GM21723 (cell line): ENCODE measurements at regions not wholly inside any gene's neighbourhood (a gene's known extent, or its start where the extent isn't known, plus 50 kb on each side); places are given as distances from the start of the nearest gene placed in this dataset.
"Not testable (repeated sequence)": the region's sequence is repeated elsewhere in the genome, so short reads cannot be mapped to it uniquely, and the experiment has no call there.

Experiments used
- ATAC-seq: cut with Tn5 transposase; IDR thresholded peaks from one replicate; pipeline ENCODE4 v1.9.1; 2021; ENCODE audit warnings: mild to moderate bottlenecking, moderate library complexity; ENCODE audit not compliant: unreplicated experiment

GRCh38 chr2:201568217-201568820 lies 75.0 kb downstream of the TMEM237 start:
- ATAC-seq = no peak

- no peak for ATAC-seq
Observed at GRCh38 chr2:201559067-201559710, 84.1 kb downstream of the TMEM237 start.

DNA sequence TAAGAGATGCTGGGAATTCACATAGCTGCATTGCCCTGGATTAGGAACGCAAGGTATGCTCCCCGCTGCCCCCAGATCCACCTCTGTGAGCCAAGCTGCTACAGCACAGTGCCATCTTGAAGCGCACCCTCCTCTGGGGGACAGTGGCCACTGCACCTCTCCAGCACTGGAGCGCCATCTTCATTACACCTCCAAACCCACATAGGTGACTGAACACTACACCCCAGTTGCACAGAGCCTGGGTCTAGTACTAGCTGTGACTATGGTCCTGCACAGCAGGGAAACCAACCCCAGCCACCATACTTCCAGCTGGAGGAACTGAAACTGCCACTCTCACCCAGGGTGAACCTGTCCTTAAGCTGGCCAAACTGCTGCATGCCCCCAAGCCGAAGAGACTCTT lies 84.6 kb downstream of the TMEM237 start:
- no peak for ATAC-seq

- ATAC-seq = no peak
Observed at GRCh38 chr2:201558232-201558631, 85.1 kb downstream of the TMEM237 start.

GRCh38 chr2:201551901-201552300 lies 91.4 kb downstream of the TMEM237 start:
- ATAC-seq = no peak

DNA sequence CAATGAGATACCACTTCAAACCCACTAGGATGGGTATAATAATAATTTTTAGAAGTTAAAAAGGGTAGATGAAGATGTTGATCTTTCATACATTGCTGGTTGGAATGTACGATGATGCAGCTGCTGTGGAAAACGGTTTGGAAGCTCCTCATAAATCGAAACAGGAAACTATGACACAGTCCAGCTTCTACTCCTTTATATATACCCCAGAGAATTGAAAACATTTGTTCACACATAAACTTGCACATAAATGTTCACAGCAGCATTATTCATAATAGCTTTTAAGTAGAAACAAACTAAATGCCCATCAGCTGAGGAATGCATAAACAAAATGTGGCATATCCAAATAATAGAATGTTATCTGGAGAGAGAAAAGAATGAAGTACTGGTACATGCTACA lies 95.0 kb downstream of the STRADB start:
- no peak for ATAC-seq

- no peak for ATAC-seq
Observed at GRCh38 chr2:201542291-201542690, 90.8 kb downstream of the STRADB start.

DNA sequence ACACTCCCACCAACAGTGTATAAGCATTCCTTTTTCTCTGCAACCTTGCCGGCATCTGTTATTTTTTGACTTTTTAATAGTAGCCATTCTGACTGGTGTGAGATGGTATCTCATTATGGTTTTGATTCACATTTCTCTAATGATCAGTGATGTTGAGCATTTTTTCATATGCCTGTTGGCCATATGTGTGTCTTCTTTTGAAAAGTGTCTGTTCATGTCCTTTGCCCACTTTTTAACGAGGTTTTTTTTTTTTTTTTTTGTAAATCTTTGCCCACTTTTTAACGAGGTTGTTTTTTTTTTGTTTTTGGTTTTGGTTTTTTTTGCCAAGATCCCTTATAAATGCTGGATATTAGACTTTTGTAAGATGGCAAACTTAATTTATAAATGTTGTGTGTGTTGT lies 87.7 kb downstream of the STRADB start:
- not testable (repeated sequence) for ATAC-seq

DNA sequence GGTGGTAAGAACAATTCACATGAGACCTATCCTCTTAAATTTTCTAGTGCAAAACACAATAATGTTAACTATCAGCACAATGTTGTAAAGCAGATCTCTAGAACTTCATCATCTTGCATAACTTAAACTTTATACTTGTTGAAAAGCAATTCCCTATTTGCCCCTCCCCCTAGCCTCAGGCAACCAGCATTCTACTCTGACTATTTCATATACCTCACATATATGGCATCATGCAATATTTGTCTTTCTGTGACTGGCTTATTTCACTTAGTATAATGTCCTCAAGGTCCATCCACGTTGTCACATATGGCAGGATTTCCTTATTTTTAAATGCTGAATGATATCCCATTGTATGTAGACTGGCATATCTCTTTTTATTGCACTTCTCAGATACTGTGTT lies 86.5 kb downstream of the STRADB start:
- no peak for ATAC-seq

GRCh38 chr2:201536754-201537153 lies 85.2 kb downstream of the STRADB start:
- no peak for ATAC-seq

- ATAC-seq = no peak
Observed at GRCh38 chr2:201536046-201536445, 84.5 kb downstream of the STRADB start.

- peak; percentile 92 for ATAC-seq
Observed at GRCh38 chr2:201532686-201533304, 81.3 kb downstream of the STRADB start.
